Tibial nerve (tissue), 4 donors: ENCODE measurements at regions not wholly inside any gene's neighbourhood (a gene's known extent, or its start where the extent isn't known, plus 50 kb on each side); places are given as distances from the start of the nearest gene placed in this dataset.

Source experiments
- DNase-seq, 2 donors: peaks; one replicate each; pipeline ENCODE4 v3.0.0-alpha.2; 2019; ENCODE audit warnings: low spot score in 2 of 2
- H3K27ac ChIP-seq, 4 donors: fragments of 200-600 bp; sonication (generic) in 3 of 4; one replicate each; pipeline ENCODE4 v1.5.1; 2017 to 2019; ENCODE audit warnings: mild to moderate bottlenecking in 1 of 4
- H3K27me3 ChIP-seq, 2 donors: fragments of 200-600 bp; sonication (generic) in 1 of 2; one replicate each; pipeline versions ENCODE4 v1.5.1 to v1.6.0; 2017 to 2019
- H3K36me3 ChIP-seq, 3 donors: fragments of 200-600 bp; sonication (generic); one replicate each; pipeline ENCODE4 v1.5.1; 2018 to 2019
- H3K4me1 ChIP-seq, 4 donors: fragments of 200-600 bp; sonication (generic) in 3 of 4; one replicate each; pipeline ENCODE4 v1.5.1; 2017 to 2019
- H3K4me3 ChIP-seq, 4 donors: fragments of 200-600 bp; sonication (generic) in 3 of 4; one replicate each; pipeline ENCODE4 v1.5.1; 2017 to 2019; ENCODE audit warnings: mild to moderate bottlenecking in 1 of 4, moderate library complexity in 1 of 4
- H3K9me3 ChIP-seq, 4 donors: fragments of 200-600 bp; sonication (generic) in 3 of 4; one replicate each; pipeline ENCODE4 v1.5.1; 2017 to 2019
- EP300 ChIP-seq, 2 donors: sonication (generic); formaldehyde crosslinking; IDR thresholded peaks; one replicate each; pipeline ENCODE4 v1.6.1; 2017; ENCODE audit warnings: antibody characterized with exemption in 2 of 2, mild to moderate bottlenecking in 1 of 2
- POLR2A ChIP-seq, 2 donors: fragments of 450-650 bp; IDR thresholded peaks; one replicate each; pipeline ENCODE4 v1.6.1; 2017; ENCODE audit warnings: antibody characterized with exemption in 2 of 2, mild to moderate bottlenecking in 2 of 2, moderate library complexity in 2 of 2
- WGBS, 2 donors: methylation state at CpG; one replicate each; pipeline ENCODE4 v1.1.5; 2018; 5-methylcytosine and 5-hydroxymethylcytosine counted together
- TF ChIP-seq, protein P1 (sequence below), 5 experiments: fragments of 200-600 bp in 3 of 5; fragments of 450-650 bp in 2 of 5; sonication (generic) in 3 of 5; IDR thresholded peaks; one replicate each; pipeline ENCODE4 v1.5.1; 2016 to 2019; ENCODE audit warnings: antibody characterized with exemption in 5 of 5, mild to moderate bottlenecking in 3 of 5, moderate library complexity in 2 of 5

DNA sequence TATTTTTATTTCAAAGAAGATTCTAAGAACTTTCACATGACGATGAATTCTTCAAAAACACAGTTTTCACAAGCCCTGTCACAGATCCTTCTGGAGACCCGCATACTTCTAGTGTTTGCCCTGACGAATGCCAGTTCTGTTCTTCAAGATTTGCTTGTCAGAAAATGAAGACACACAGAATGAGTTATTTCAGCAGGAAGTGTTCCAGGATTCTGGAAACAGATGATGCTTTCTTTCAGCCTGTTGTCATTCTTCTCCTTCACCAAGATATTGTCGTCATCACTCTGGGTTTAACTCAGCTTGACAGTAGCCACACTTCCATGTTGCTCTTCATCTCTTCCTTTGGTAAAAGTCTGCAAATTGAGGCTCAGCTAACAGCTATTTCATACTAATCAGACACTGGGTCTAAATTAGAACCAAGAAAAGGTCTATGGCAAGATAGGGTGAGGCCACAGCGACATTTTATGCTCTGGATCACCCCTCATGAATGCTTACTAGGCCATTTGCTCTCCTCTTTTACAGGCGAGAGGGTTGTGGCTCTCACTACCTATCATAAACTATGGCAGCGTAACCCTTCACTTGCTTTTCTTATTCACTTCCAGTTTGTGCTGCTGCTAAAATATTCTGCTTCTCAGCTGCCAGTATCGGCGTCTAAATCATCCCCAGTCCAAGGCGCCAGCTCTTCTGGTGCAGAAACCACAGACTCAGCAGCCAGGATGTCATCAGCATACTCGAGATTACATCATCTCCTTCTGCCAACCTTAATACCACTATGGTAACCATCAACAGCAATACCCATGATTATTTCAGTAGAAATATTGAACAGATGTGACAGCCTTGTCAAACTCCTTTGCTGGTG is 159.6 kb upstream of the TBCA start:
- no peak overlapping the region for H3K4me3 ChIP-seq
- peaks cover 0 to 6% (median 2%) of the 10 kb centered on the region in 4 donors for H3K4me1 ChIP-seq
- no peak overlapping the region for H3K27ac ChIP-seq
- no peaks in the 10 kb centered on the region for H3K9me3 ChIP-seq
- WGBS, 2 donors = 57 to 65% methylated on average over 11 of the region's 11 CpGs
- no peaks in the 10 kb centered on the region for H3K36me3 ChIP-seq
- no peak for DNase-seq
- TF ChIP-seq POLR2A (IDR thresholded peaks at IDR 0.05) (no peak), EP300 (IDR thresholded peaks at IDR 0.05) (no peak)
- TF ChIP-seq, protein P1, sequence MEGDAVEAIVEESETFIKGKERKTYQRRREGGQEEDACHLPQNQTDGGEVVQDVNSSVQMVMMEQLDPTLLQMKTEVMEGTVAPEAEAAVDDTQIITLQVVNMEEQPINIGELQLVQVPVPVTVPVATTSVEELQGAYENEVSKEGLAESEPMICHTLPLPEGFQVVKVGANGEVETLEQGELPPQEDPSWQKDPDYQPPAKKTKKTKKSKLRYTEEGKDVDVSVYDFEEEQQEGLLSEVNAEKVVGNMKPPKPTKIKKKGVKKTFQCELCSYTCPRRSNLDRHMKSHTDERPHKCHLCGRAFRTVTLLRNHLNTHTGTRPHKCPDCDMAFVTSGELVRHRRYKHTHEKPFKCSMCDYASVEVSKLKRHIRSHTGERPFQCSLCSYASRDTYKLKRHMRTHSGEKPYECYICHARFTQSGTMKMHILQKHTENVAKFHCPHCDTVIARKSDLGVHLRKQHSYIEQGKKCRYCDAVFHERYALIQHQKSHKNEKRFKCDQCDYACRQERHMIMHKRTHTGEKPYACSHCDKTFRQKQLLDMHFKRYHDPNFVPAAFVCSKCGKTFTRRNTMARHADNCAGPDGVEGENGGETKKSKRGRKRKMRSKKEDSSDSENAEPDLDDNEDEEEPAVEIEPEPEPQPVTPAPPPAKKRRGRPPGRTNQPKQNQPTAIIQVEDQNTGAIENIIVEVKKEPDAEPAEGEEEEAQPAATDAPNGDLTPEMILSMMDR (IDR thresholded peaks at IDR 0.05) = no peak
- H3K27me3 ChIP-seq = no peaks in the 10 kb centered on the region

DNA sequence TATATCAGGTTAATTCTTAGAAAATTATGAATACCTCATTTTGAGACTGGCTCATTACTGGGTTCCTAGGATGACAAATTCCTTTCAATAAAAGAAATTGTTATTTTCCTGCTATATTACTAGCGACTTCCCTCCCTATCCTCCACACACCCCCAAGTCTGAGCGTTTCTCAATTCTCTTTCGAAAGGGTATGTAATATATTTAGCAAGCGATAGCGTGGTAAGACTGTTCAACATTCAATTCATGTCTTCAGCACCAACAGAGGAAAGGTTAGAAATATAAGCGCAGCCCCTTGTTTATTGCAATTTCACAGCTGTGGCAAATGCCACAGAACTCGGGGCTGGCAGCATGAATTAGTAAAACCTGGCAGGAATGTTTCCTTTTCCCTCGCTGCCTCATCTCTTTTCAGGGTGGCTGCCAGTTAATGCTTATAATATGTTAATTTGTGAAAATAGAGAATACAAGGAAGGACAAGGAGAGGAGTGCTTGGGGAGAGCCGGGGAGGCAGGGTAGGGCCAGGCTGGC is 152.7 kb upstream of the TBCA start:
- 77% methylated on average over 9 of the region's 9 CpGs for WGBS, 2 donors
- Histone ChIP-seq H3K27me3 (no peaks in the 10 kb centered on the region), H3K4me1 (no peaks in the 10 kb centered on the region), H3K27ac (no peak overlapping the region), H3K4me3 (no peak overlapping the region), H3K36me3 (no peaks in the 10 kb centered on the region), H3K9me3 (peaks cover 0 to 11% (median 0%) of the 10 kb centered on the region in 4 donors)
- no peak for TF ChIP-seq EP300 (IDR thresholded peaks at IDR 0.05)
- no peak for TF ChIP-seq POLR2A (IDR thresholded peaks at IDR 0.05)
- TF ChIP-seq, protein P1 (IDR thresholded peaks at IDR 0.05) = no peak
- DNase-seq = no peak

- H3K4me1 ChIP-seq = no peaks in the 10 kb centered on the region
- H3K36me3 ChIP-seq = no peaks in the 10 kb centered on the region
- H3K27ac ChIP-seq = no peak overlapping the region
- 88 to 89% methylated on average over 1 of the region's 1 CpG for WGBS, 2 donors
- H3K27me3 ChIP-seq = no peaks in the 10 kb centered on the region
- no peak for TF ChIP-seq POLR2A (IDR thresholded peaks at IDR 0.05)
- TF ChIP-seq, protein P1 (IDR thresholded peaks at IDR 0.05) = no peak
- TF ChIP-seq EP300 (IDR thresholded peaks at IDR 0.05) = no peak
- H3K4me3 ChIP-seq = no peak overlapping the region
- no peak for DNase-seq
- H3K9me3 ChIP-seq = peaks cover 0 to 11% (median 0%) of the 10 kb centered on the region in 4 donors
Observed at GRCh38 chr5:77926337-77926736, 150.2 kb upstream of the TBCA start.

DNA sequence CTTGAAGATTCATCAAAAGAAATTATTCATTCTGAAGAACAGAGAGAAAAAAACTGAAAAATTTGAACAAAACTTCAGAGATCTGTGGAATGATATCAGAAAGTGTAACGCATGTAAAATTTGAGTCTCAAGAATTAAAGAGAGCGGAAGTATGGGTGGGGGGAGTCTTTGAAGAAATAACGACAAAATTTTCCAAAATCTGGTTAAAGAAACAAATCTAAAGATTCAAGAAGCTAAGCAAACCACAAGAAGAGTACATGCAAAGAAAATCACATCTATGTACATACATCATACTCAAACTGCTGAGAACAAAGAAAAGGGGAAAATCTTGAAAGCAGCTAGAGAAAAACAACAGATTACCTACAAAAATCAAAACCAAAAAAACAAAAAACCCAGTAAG is 149.4 kb upstream of the TBCA start:
- Histone ChIP-seq H3K9me3 (peaks cover 0 to 11% (median 0%) of the 10 kb centered on the region in 4 donors), H3K4me3 (no peak overlapping the region), H3K27me3 (no peaks in the 10 kb centered on the region), H3K27ac (no peak overlapping the region), H3K36me3 (no peaks in the 10 kb centered on the region), H3K4me1 (no peaks in the 10 kb centered on the region)
- TF ChIP-seq POLR2A (IDR thresholded peaks at IDR 0.05) = no peak
- no peak for TF ChIP-seq EP300 (IDR thresholded peaks at IDR 0.05)
- TF ChIP-seq, protein P1 (IDR thresholded peaks at IDR 0.05) = no peak
- 89 to 93% methylated on average over 3 of the region's 3 CpGs for WGBS, 2 donors
- DNase-seq = no peak

- Histone ChIP-seq H3K27ac (no peak overlapping the region), H3K9me3 (peaks cover 0 to 11% (median 0%) of the 10 kb centered on the region in 4 donors), H3K36me3 (no peaks in the 10 kb centered on the region), H3K4me3 (no peak overlapping the region), H3K27me3 (no peaks in the 10 kb centered on the region), H3K4me1 (no peaks in the 10 kb centered on the region)
- 38 to 42% methylated on average over 3 of the region's 3 CpGs for whole genome bisulfite sequencing, 2 donors
- DNase-seq = no peak
- TF ChIP-seq EP300 (IDR thresholded peaks at IDR 0.05) (no peak), POLR2A (IDR thresholded peaks at IDR 0.05) (no peak)
Observed at GRCh38 chr5:77924081-77924480, 147.9 kb upstream of the TBCA start.
